Endothelial cell of umbilical vein (primary cell): ENCODE measurements at regions not wholly inside any gene's neighbourhood (a gene's known extent, or its start where the extent isn't known, plus 50 kb on each side); places are given as distances from the start of the nearest gene placed in this dataset.

Experiments
- BruUV-seq: library from RNA; stranded (reverse); fragments of 400-500 nt; replicated peaks from 2 replicates; lab custom pipeline; 2021; lab: Mats Ljungman, UMichigan
- CTCF ChIA-PET: fragments of 300-600, 350-600 bp; sonication (Branson Sonifier 250); formaldehyde crosslinking; loops from one replicate; lab custom pipeline; 2021; ENCODE audit warnings: antibody characterized with exemption, inconsistent platforms; lab: Charles Lee
- POLR2A ChIA-PET: fragments of 300-600, 350-600 bp; sonication (Branson Sonifier 250); formaldehyde crosslinking; loops from one replicate; lab custom pipeline; 2021; ENCODE audit warnings: antibody characterized with exemption, inconsistent platforms; lab: Charles Lee
- DNase-seq: peaks from one replicate; pipeline ENCODE4 v3.0.0-alpha.2; 2011; ENCODE audit warnings: low read depth, low spot score
- FAIRE-seq: peaks from 2 replicates; lab custom pipeline; 2011; peaks lifted over from hg19 to GRCh38; lab: Jason Lieb, UNC
- H2AFZ ChIP-seq: 2 replicates; pipeline ENCODE4 v1.6.0; 2012; ENCODE audit warnings: low read depth, low read length, control low read depth, inconsistent platforms
- H3K27ac ChIP-seq: 2 replicates; pipeline ENCODE4 v1.5.1; 2011; ENCODE audit warnings: low read depth, mild to moderate bottlenecking, control low read depth, low read length, moderate library complexity; ENCODE audit not compliant: insufficient read depth
- H3K27me3 ChIP-seq, 2 experiments: 2 replicates each; pipeline versions ENCODE4 v1.6.0 to v1.6.1; 2011; ENCODE audit warnings: low read length in 2 of 2, mixed read lengths in 1 of 2; ENCODE audit not compliant: control insufficient read depth in 2 of 2, insufficient read depth in 2 of 2
- H3K36me3 ChIP-seq, 2 experiments: 2 replicates in 1 of 2; 3 replicates in 1 of 2; pipeline ENCODE4 v1.5.1; 2011; ENCODE audit warnings: low read length in 2 of 2, mild to moderate bottlenecking in 1 of 2, moderate library complexity in 1 of 2; ENCODE audit not compliant: control insufficient read depth in 2 of 2, insufficient read depth in 2 of 2; ENCODE audit errors: extremely low read depth in 1 of 2
- H3K4me1 ChIP-seq: 3 replicates; pipeline ENCODE4 v1.5.1; 2011; ENCODE audit warnings: mild to moderate bottlenecking, low read length; ENCODE audit not compliant: control insufficient read depth, insufficient read depth; ENCODE audit errors: extremely low read depth
- H3K4me2 ChIP-seq: 2 replicates; pipeline ENCODE4 v1.6.1; 2011; ENCODE audit warnings: low read length, control low read depth, mixed read lengths; ENCODE audit not compliant: insufficient read depth
- H3K4me3 ChIP-seq, 3 experiments: fragments of 200-600 bp in 1 of 3; sonication (generic), shearing (Covaris generic) in 1 of 3; replicated peaks in 1 of 3; 2 replicates each; pipeline ENCODE4 v1.5.1; 2011 to 2016; ENCODE audit warnings: control low read depth in 3 of 3, low read length in 3 of 3, mild to moderate bottlenecking in 2 of 3, inconsistent platforms in 1 of 3, low read depth in 1 of 3, moderate library complexity in 1 of 3; ENCODE audit not compliant: insufficient read depth in 1 of 3
- H3K79me2 ChIP-seq: 2 replicates; pipeline ENCODE4 v1.6.0; 2012; ENCODE audit warnings: low read length, inconsistent platforms; ENCODE audit not compliant: control insufficient read depth, insufficient read depth
- H3K9ac ChIP-seq: replicated peaks from 2 replicates; pipeline ENCODE3; 2011; ENCODE audit warnings: low read length, control low read depth; ENCODE audit not compliant: insufficient read depth; ENCODE audit errors: extremely low read depth
- H3K9me1 ChIP-seq: replicated peaks from 3 replicates; pipeline ENCODE4 v1.6.0; 2011; ENCODE audit warnings: mild to moderate bottlenecking, low read length; ENCODE audit not compliant: control insufficient read depth, insufficient read depth; ENCODE audit errors: extremely low read depth
- H3K9me3 ChIP-seq: replicated peaks from 2 replicates; pipeline ENCODE4 v1.5.1; 2012; ENCODE audit warnings: low read length, inconsistent platforms; ENCODE audit not compliant: control insufficient read depth, insufficient read depth
- H4K20me1 ChIP-seq: replicated peaks from 2 replicates; pipeline ENCODE3; 2011; ENCODE audit warnings: mild to moderate bottlenecking, low read length; ENCODE audit not compliant: control insufficient read depth, insufficient read depth; ENCODE audit errors: extremely low read depth
- EZH2 ChIP-seq: IDR thresholded peaks from 2 replicates; pipeline ENCODE4 v1.6.1; 2012; ENCODE audit warnings: borderline replicate concordance, low read depth, mild to moderate bottlenecking, moderate library complexity, low read length, inconsistent platforms; ENCODE audit not compliant: severe bottlenecking
- FOS ChIP-seq: IDR thresholded peaks from 2 replicates; pipeline ENCODE4 v1.6.1; 2011; ENCODE audit warnings: mild to moderate bottlenecking, low read length, moderate library complexity, borderline replicate concordance; ENCODE audit not compliant: insufficient read depth
- GATA2 ChIP-seq: IDR thresholded peaks from 2 replicates; pipeline ENCODE4 v1.7.0; 2011; ENCODE audit warnings: low read depth, mild to moderate bottlenecking, moderate library complexity, mixed read lengths, low read length; ENCODE audit not compliant: insufficient read length, insufficient read depth
- JUN ChIP-seq: IDR thresholded peaks from 2 replicates; pipeline ENCODE4 v1.6.1; 2011; ENCODE audit warnings: borderline replicate concordance, low read depth; ENCODE audit not compliant: insufficient read length, insufficient read depth
- MYC ChIP-seq: IDR thresholded peaks from one replicate; pipeline ENCODE4 v1.6.1; 2011; ENCODE audit warnings: mild to moderate bottlenecking, low read depth, low read length
- POLR2A ChIP-seq: IDR thresholded peaks from 2 replicates; pipeline ENCODE4 v1.6.1; 2012; ENCODE audit warnings: low read depth, mild to moderate bottlenecking, control low read depth, low read length
- POLR2AphosphoS5 ChIP-seq: IDR thresholded peaks from 2 replicates; pipeline ENCODE4 v1.6.1; 2012; ENCODE audit warnings: low read depth, mild to moderate bottlenecking, control low read depth, low read length, moderate library complexity; ENCODE audit not compliant: insufficient read depth
- dilution Hi-C: fragments of 300-500 bp; cut with MboI; formaldehyde crosslinking; loops from one replicate; pipeline ENCODE4 v1.15.0; 2019; ENCODE audit warnings: low sequenced_read_pairs; ENCODE audit not compliant: extremely low pct_ligation_motif_present
- intact Hi-C: fragments of 100-400 bp; cut with micrococcal nuclease; formaldehyde crosslinking; loops from one replicate; pipeline ENCODE4 v1.10.0; 2022
- TF ChIP-seq, protein P1 (sequence below): IDR thresholded peaks from 2 replicates; pipeline ENCODE4 v1.6.1; 2011; ENCODE audit not compliant: insufficient read depth, insufficient read length
- TF ChIP-seq, protein P2 (sequence below), 2 donors: IDR thresholded peaks; 1 replicate in 1 of 2; 2 replicates in 1 of 2; pipeline ENCODE4 v1.5.1; 2011; ENCODE audit warnings: low read length in 2 of 2, mild to moderate bottlenecking in 2 of 2, moderate library complexity in 2 of 2, control low read depth in 1 of 2, inconsistent platforms in 1 of 2, low read depth in 1 of 2; ENCODE audit not compliant: insufficient read depth in 1 of 2; ENCODE audit errors: extremely low read depth in 1 of 2

DNA sequence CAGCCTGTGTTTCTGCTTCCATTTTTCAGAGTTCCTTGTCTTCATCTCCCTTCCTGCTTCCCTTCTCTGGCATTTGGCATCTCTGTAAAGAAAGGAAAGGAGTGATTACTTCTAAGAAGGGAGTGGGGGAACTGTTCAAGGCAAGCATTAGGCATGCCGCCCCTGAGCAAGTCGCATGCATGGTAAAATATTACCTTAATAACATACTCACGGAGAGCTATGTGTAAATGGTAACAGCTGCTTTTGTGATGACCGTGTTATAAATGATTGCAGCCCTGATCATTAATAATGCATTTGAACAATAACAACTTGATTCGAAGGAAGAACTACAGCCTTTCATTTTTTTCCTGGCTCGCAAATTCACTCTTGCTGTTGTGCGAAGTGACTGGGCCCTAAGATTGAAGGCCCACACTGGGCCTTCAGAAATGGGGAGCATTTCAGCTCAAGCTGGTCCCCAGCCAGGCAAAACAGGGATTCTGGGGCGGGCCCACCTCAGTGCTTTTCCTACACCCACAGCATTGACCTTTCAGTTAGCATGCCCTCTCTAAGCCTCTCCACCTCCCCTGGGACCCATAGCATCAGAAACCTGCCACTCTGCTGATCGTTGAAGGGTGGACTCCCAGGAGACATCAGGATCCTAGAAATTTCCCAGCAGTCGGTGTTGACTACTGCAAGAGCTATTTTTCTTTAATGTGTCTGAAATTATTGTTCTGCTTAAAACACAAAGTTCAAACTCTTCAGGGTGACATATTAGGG lies 263.0 kb upstream of the CADM1 start:
- Histone ChIP-seq H3K4me3 (no peak overlapping the region), H3K9ac (no peak overlapping the region), H3K4me2 (no peak overlapping the region), H3K9me3 (peaks cover under 1% of the 10 kb centered on the region), H3K27ac (no peak overlapping the region), H3K9me1 (no peaks in the 10 kb centered on the region), H3K79me2 (no peaks in the 10 kb centered on the region), H2AFZ (no peak overlapping the region), H3K27me3 (no peaks in the 10 kb centered on the region), H4K20me1 (no peaks in the 10 kb centered on the region), H3K4me1 (no peaks in the 10 kb centered on the region), H3K36me3 (no peaks in the 10 kb centered on the region)
- FAIRE-seq (no peak), DNase-seq (no peak)
- intact Hi-C loops = no loop called here
- BruUV-seq = no TSS peak
- CTCF ChIA-PET = no interaction called here
- POLR2A ChIA-PET = no interaction called here
- dilution Hi-C loops = no loop called here
- TF ChIP-seq EZH2 (no peak), MYC (no peak), POLR2AphosphoS5 (no peak), FOS (no peak), POLR2A (no peak), JUN (no peak), GATA2 (no peak)
- TF ChIP-seq, protein P1, sequence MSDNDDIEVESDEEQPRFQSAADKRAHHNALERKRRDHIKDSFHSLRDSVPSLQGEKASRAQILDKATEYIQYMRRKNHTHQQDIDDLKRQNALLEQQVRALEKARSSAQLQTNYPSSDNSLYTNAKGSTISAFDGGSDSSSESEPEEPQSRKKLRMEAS = no peak
- TF ChIP-seq, protein P2, sequence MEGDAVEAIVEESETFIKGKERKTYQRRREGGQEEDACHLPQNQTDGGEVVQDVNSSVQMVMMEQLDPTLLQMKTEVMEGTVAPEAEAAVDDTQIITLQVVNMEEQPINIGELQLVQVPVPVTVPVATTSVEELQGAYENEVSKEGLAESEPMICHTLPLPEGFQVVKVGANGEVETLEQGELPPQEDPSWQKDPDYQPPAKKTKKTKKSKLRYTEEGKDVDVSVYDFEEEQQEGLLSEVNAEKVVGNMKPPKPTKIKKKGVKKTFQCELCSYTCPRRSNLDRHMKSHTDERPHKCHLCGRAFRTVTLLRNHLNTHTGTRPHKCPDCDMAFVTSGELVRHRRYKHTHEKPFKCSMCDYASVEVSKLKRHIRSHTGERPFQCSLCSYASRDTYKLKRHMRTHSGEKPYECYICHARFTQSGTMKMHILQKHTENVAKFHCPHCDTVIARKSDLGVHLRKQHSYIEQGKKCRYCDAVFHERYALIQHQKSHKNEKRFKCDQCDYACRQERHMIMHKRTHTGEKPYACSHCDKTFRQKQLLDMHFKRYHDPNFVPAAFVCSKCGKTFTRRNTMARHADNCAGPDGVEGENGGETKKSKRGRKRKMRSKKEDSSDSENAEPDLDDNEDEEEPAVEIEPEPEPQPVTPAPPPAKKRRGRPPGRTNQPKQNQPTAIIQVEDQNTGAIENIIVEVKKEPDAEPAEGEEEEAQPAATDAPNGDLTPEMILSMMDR (IDR thresholded peaks at IDR 0.05; ENCODE audit: extremely low read depth in 1 of 2, insufficient read depth in 1 of 2, low read depth in 1 of 2, low read length in 2 of 2) = no peak
